Adipocyte (in vitro differentiated cells): ENCODE measurements at regions not wholly inside any gene's neighbourhood (a gene's known extent, or its start where the extent isn't known, plus 50 kb on each side); places are given as distances from the start of the nearest gene placed in this dataset.

Experiments used
- DNase-seq: peaks from one replicate; pipeline ENCODE4 v3.0.0-alpha.2; 2015; ENCODE audit warnings: low read depth
- H3K27me3 ChIP-seq: replicated peaks from 2 replicates; pipeline ENCODE4 v1.7.0; 2013; ENCODE audit warnings: mild to moderate bottlenecking, low read length, moderate library complexity; ENCODE audit not compliant: control insufficient read depth, insufficient read depth
- H3K36me3 ChIP-seq: 2 replicates; pipeline ENCODE4 v1.7.0; 2013; ENCODE audit warnings: low read length, mild to moderate bottlenecking, moderate library complexity; ENCODE audit not compliant: control insufficient read depth, insufficient read depth, severe bottlenecking
- H3K4me1 ChIP-seq: 2 replicates; pipeline ENCODE4 v1.7.0; 2013; ENCODE audit warnings: mild to moderate bottlenecking, low read length, moderate library complexity; ENCODE audit not compliant: control insufficient read depth, insufficient read depth
- H3K4me3 ChIP-seq: 2 replicates; pipeline ENCODE4 v1.7.0; 2013; ENCODE audit warnings: mild to moderate bottlenecking, low read length, moderate library complexity
- H3K9ac ChIP-seq: 2 replicates; pipeline ENCODE4 v1.7.0; 2013; ENCODE audit warnings: mild to moderate bottlenecking, low read length, moderate library complexity
- H3K9me3 ChIP-seq: 2 replicates; pipeline ENCODE4 v1.7.0; 2013; ENCODE audit warnings: mild to moderate bottlenecking, low read length, moderate library complexity; ENCODE audit not compliant: control insufficient read depth

- H3K36me3 ChIP-seq: no peaks in the 10 kb centered on the region
- peak; percentile 70 for DNase-seq
- H3K9me3 ChIP-seq: no peaks in the 10 kb centered on the region
- H3K4me3 ChIP-seq: no peak overlapping the region
- peaks cover 10% of the 10 kb centered on the region for H3K4me1 ChIP-seq
- peaks cover 37% of the 10 kb centered on the region for H3K27me3 ChIP-seq
- H3K9ac ChIP-seq: no peak overlapping the region
These were observed 260.6 kb downstream of the PAX3 start for GRCh38 chr2:222038067-222038802.

- Histone ChIP-seq H3K27me3 (peaks cover 31% of the 10 kb centered on the region), H3K4me3 (no peak overlapping the region), H3K9ac (no peak overlapping the region), H3K4me1 (peaks cover 13% of the 10 kb centered on the region), H3K36me3 (no peaks in the 10 kb centered on the region), H3K9me3 (no peaks in the 10 kb centered on the region)
- no peak for DNase-seq
These were observed 261.6 kb downstream of the PAX3 start for GRCh38 chr2:222037211-222037610.

GRCh38 chr2:222034058-222034457, 264.7 kb downstream of the PAX3 start:
- DNase-seq: no peak
- Histone ChIP-seq H3K4me3 (no peak overlapping the region), H3K27me3 (peaks cover 29% of the 10 kb centered on the region), H3K9me3 (peaks cover 2% of the 10 kb centered on the region), H3K4me1 (peaks cover 13% of the 10 kb centered on the region), H3K9ac (no peak overlapping the region), H3K36me3 (no peaks in the 10 kb centered on the region)

- peak; percentile 58 for DNase-seq
- H3K27me3 ChIP-seq: peaks cover 29% of the 10 kb centered on the region
- H3K36me3 ChIP-seq: no peaks in the 10 kb centered on the region
- no peak overlapping the region for H3K9ac ChIP-seq
- H3K4me3 ChIP-seq: no peak overlapping the region
- peaks cover 13% of the 10 kb centered on the region for H3K4me1 ChIP-seq
- H3K9me3 ChIP-seq: peaks cover 7% of the 10 kb centered on the region
These were observed 265.3 kb downstream of the PAX3 start for GRCh38 chr2:222033541-222033940.

GRCh38 chr2:222025881-222026271, 272.9 kb downstream of the PAX3 start:
- no peak overlapping the region for H3K4me3 ChIP-seq
- no peaks in the 10 kb centered on the region for H3K36me3 ChIP-seq

GRCh38 chr2:222024932-222025880, 273.6 kb downstream of the PAX3 start:
- Histone ChIP-seq H3K4me3 (peak overlapping the region; percentile 36), H3K4me1 (no peaks in the 10 kb centered on the region), H3K9ac (no peak overlapping the region), H3K36me3 (no peaks in the 10 kb centered on the region), H3K9me3 (peaks cover 7% of the 10 kb centered on the region), H3K27me3 (peaks cover 17% of the 10 kb centered on the region)
- peak; percentile 74 for DNase-seq

More at GRCh38 chr2:222025881-222026271, 272.9 kb downstream of the PAX3 start:
- peaks cover 19% of the 10 kb centered on the region for H3K27me3 ChIP-seq
- H3K9ac ChIP-seq: no peak overlapping the region
- peaks cover 7% of the 10 kb centered on the region for H3K9me3 ChIP-seq
- DNase-seq: no peak
- no peaks in the 10 kb centered on the region for H3K4me1 ChIP-seq

- Histone ChIP-seq H3K27me3 (peaks cover 15% of the 10 kb centered on the region), H3K9ac (no peak overlapping the region), H3K4me3 (no peak overlapping the region), H3K4me1 (no peaks in the 10 kb centered on the region), H3K9me3 (peaks cover 7% of the 10 kb centered on the region), H3K36me3 (no peaks in the 10 kb centered on the region)
- no peak for DNase-seq
These were observed 281.4 kb downstream of the PAX3 start for GRCh38 chr2:222017252-222017850.

- peaks cover 10% of the 10 kb centered on the region for H3K9me3 ChIP-seq
- H3K9ac ChIP-seq: no peak overlapping the region
- H3K4me1 ChIP-seq: no peaks in the 10 kb centered on the region
- DNase-seq: no peak
- H3K4me3 ChIP-seq: no peak overlapping the region
- peaks cover 15% of the 10 kb centered on the region for H3K27me3 ChIP-seq
- no peaks in the 10 kb centered on the region for H3K36me3 ChIP-seq
These were observed 284.9 kb downstream of the PAX3 start for GRCh38 chr2:222013889-222014288.

- peaks cover 3% of the 10 kb centered on the region for H3K27me3 ChIP-seq
- H3K9ac ChIP-seq: no peak overlapping the region
- no peaks in the 10 kb centered on the region for H3K9me3 ChIP-seq
- peak; percentile 22 for DNase-seq
- no peak overlapping the region for H3K4me3 ChIP-seq
- H3K36me3 ChIP-seq: no peaks in the 10 kb centered on the region
- no peaks in the 10 kb centered on the region for H3K4me1 ChIP-seq
These were observed 298.5 kb downstream of the PAX3 start for GRCh38 chr2:222000326-222000725.

- H3K4me1 ChIP-seq: no peaks in the 10 kb centered on the region
- H3K9me3 ChIP-seq: no peaks in the 10 kb centered on the region
- no peak overlapping the region for H3K4me3 ChIP-seq
- H3K27me3 ChIP-seq: peaks cover 3% of the 10 kb centered on the region
- H3K36me3 ChIP-seq: no peaks in the 10 kb centered on the region
- H3K9ac ChIP-seq: no peak overlapping the region
- DNase-seq: no peak
These were observed 299.1 kb downstream of the PAX3 start for GRCh38 chr2:221999717-222000116.

- Histone ChIP-seq H3K9ac (no peak overlapping the region), H3K4me3 (no peak overlapping the region), H3K4me1 (no peaks in the 10 kb centered on the region), H3K9me3 (no peaks in the 10 kb centered on the region), H3K27me3 (peaks cover 3% of the 10 kb centered on the region), H3K36me3 (no peaks in the 10 kb centered on the region)
- no peak for DNase-seq
These were observed 299.6 kb downstream of the PAX3 start for GRCh38 chr2:221999166-221999565.
